ENCODE measurements at regions not wholly inside any gene's neighbourhood (a gene's known extent, or its start where the extent isn't known, plus 50 kb on each side); places are given as distances from the start of the nearest gene placed in this dataset.

DNA sequence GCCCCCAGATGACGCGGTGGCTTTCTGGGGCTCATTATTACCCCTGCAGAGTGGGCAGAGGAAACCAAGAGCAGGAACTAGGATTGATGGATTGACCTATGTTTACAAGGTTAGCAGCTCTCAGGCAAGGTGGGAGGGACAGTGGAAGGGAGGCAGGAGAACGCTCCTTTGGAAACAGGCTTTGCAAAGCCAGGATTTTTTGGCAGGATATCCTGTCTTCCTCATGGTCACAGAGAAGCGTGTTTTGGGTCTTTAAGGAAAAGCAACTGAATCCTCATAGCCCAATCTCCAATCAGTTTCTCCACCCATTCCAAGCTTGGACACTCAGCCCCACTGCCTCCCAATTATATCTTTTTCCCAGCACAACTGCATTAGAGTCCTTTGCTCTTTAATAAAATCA, 105.6 kb upstream of the SOD1 start:
- H3K27me3 ChIP-seq (ENCODE audit: control insufficient read depth, insufficient read depth), result no peaks in the 10 kb centered on the region
- no peak for DNase-seq

GRCh38 chr21:31553461-31553860, 106.0 kb upstream of the SOD1 start:
- Histone ChIP-seq H3K4me3 (ENCODE audit: low read length) (no peak overlapping the region), H3K27me3 (ENCODE audit: control insufficient read depth, insufficient read depth) (no peaks in the 10 kb centered on the region), H3K27ac (ENCODE audit: low read length) (no peak overlapping the region), H3K9me3 (ENCODE audit: control insufficient read depth, low read length) (no peaks in the 10 kb centered on the region), H3K4me1 (ENCODE audit: control insufficient read depth, insufficient read depth, low read length) (peaks cover 2% of the 10 kb centered on the region)
- DNase-seq, result no peak
- intact Hi-C loops (cut with DNase I), result no loop called here
- WGBS, result 92% methylated on average over 5 of the region's 5 CpGs
- no peak for ATAC-seq

More for the DNA sequence above, 105.6 kb upstream of the SOD1 start:
- no peak for ATAC-seq
- Histone ChIP-seq H3K9me3 (ENCODE audit: control insufficient read depth, low read length) (no peaks in the 10 kb centered on the region), H3K27ac (ENCODE audit: low read length) (no peak overlapping the region), H3K4me1 (ENCODE audit: control insufficient read depth, insufficient read depth, low read length) (peaks cover 2% of the 10 kb centered on the region), H3K4me3 (ENCODE audit: low read length) (no peak overlapping the region)
- intact Hi-C loops (cut with DNase I), result no loop called here
- WGBS, result 37% methylated on average over 4 of the region's 4 CpGs

DNA sequence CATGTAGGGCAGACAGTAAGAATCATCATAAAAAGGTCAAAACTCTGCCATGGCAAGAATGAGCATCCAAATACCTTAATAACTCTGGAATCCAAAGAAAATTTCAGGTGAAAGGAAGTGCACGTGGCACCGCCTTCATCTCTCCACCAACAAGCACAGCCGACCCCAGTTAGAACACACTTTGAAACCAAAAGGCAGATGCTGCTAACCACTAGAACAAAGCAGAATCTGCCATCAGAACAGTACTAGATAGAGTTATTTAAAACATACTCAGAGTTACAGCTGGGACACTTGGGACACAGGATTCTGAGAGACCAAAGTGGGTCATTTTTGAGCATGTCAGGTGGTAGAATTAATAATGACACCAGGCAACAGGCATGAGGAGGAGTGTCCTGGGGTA, 106.7 kb upstream of the SOD1 start:
- H3K4me1 ChIP-seq (ENCODE audit: control insufficient read depth, insufficient read depth, low read length), result peaks cover 2% of the 10 kb centered on the region
- H3K4me3 ChIP-seq (ENCODE audit: low read length), result no peak overlapping the region
- DNase-seq, result no peak
- ATAC-seq, result no peak
- H3K9me3 ChIP-seq (ENCODE audit: control insufficient read depth, low read length), result no peaks in the 10 kb centered on the region
- H3K27me3 ChIP-seq (ENCODE audit: control insufficient read depth, insufficient read depth), result no peaks in the 10 kb centered on the region
- WGBS, result 94% methylated on average over 3 of the region's 3 CpGs
- H3K27ac ChIP-seq (ENCODE audit: low read length), result no peak overlapping the region
- intact Hi-C loops (cut with DNase I), result no loop called here

DNA sequence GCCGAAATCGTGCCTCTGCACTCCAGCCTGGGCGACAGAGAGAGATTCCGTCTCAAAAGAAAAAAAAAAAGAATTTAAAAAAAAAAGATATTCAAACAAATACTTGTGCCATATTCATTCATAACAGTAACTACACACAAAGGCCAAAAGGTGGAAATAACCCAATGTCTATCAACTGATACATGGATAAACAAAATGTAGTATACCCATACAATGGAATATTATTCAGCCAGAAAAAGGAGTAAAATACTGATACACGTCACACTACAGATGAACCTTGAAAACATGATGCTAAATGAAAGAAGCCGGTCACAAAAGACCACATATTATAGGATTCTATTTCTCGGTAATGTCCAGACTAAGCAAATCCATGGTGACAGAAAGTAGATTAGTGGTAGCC, 109.4 kb upstream of the SOD1 start:
- H3K9me3 ChIP-seq (ENCODE audit: control insufficient read depth, low read length), result no peaks in the 10 kb centered on the region
- DNase-seq (no peak), ATAC-seq (no peak)
- H3K4me3 ChIP-seq (ENCODE audit: low read length), result no peak overlapping the region
- intact Hi-C loops (cut with DNase I), result no loop called here
- no peaks in the 10 kb centered on the region for H3K4me1 ChIP-seq (ENCODE audit: control insufficient read depth, insufficient read depth, low read length)
- no peaks in the 10 kb centered on the region for H3K27me3 ChIP-seq (ENCODE audit: control insufficient read depth, insufficient read depth)
- WGBS, result 97% methylated on average over 7 of the region's 7 CpGs
- no peak overlapping the region for H3K27ac ChIP-seq (ENCODE audit: low read length)

- intact Hi-C loops (cut with DNase I), result no loop called here
- Histone ChIP-seq H3K27ac (ENCODE audit: low read length) (no peak overlapping the region), H3K4me1 (ENCODE audit: control insufficient read depth, insufficient read depth, low read length) (no peaks in the 10 kb centered on the region), H3K27me3 (ENCODE audit: control insufficient read depth, insufficient read depth) (no peaks in the 10 kb centered on the region), H3K4me3 (ENCODE audit: low read length) (no peak overlapping the region), H3K9me3 (ENCODE audit: control insufficient read depth, low read length) (no peaks in the 10 kb centered on the region)
- 95% methylated on average over 3 of the region's 3 CpGs for WGBS
- ATAC-seq (no peak), DNase-seq (no peak)
Observed at GRCh38 chr21:31548688-31549087, 110.8 kb upstream of the SOD1 start.

GRCh38 chr21:31546443-31547170, 112.9 kb upstream of the SOD1 start:
- intact Hi-C loops (cut with DNase I), result no loop called here
- ATAC-seq, result peak; percentile 64 to 80

GRCh38 chr21:31545036-31545435, 114.5 kb upstream of the SOD1 start:
- WGBS, result 84% methylated on average over 1 of the region's 1 CpG
- intact Hi-C loops (cut with DNase I), result no loop called here
- H3K4me1 ChIP-seq (ENCODE audit: control insufficient read depth, insufficient read depth, low read length), result no peaks in the 10 kb centered on the region
- ATAC-seq (no peak), DNase-seq (no peak)
- H3K27ac ChIP-seq (ENCODE audit: low read length), result no peak overlapping the region
- H3K9me3 ChIP-seq (ENCODE audit: control insufficient read depth, low read length), result no peaks in the 10 kb centered on the region
- H3K27me3 ChIP-seq (ENCODE audit: control insufficient read depth, insufficient read depth), result no peaks in the 10 kb centered on the region
- H3K4me3 ChIP-seq (ENCODE audit: low read length), result no peak overlapping the region

More at GRCh38 chr21:31546443-31547170, 112.9 kb upstream of the SOD1 start:
- peak in 1 of 3 donors; percentile 25 for DNase-seq
- no peaks in the 10 kb centered on the region for H3K4me1 ChIP-seq (ENCODE audit: control insufficient read depth, insufficient read depth, low read length)
- H3K27me3 ChIP-seq (ENCODE audit: control insufficient read depth, insufficient read depth), result no peaks in the 10 kb centered on the region
- H3K4me3 ChIP-seq (ENCODE audit: low read length), result no peak overlapping the region
- no peaks in the 10 kb centered on the region for H3K9me3 ChIP-seq (ENCODE audit: control insufficient read depth, low read length)
- WGBS, result 82% methylated on average over 3 of the region's 3 CpGs
- H3K27ac ChIP-seq (ENCODE audit: low read length), result no peak overlapping the region

DNA sequence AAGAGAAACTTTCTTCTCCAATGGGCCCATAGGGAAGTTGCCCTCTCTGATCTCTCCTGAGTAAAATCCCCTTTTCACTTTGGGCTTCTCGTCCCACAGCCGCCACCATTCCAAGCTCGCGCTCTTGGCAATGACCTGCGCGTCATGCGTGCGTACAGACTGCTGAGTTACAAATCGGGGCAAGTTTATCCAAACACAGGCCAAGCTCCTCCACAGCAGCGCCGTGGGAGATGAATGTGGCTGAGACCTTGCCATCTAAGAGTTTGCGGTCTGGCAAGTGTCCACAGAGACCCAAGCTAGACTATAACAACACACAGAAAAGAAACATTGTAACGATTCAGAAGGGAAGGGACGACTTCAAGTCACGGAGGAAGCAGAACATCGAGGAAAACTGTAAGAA, 116.3 kb upstream of the SOD1 start:
- peak in 2 of 3 donors; percentile 73 to 74 for DNase-seq
- 85% methylated on average over 16 of the region's 16 CpGs for WGBS
- Histone ChIP-seq H3K9me3 (ENCODE audit: control insufficient read depth, low read length) (no peaks in the 10 kb centered on the region), H3K27ac (ENCODE audit: low read length) (no peak overlapping the region), H3K4me1 (ENCODE audit: control insufficient read depth, insufficient read depth, low read length) (no peaks in the 10 kb centered on the region), H3K27me3 (ENCODE audit: control insufficient read depth, insufficient read depth) (no peaks in the 10 kb centered on the region), H3K4me3 (ENCODE audit: low read length) (no peak overlapping the region)
- intact Hi-C loops (cut with DNase I), result no loop called here
- ATAC-seq, result peak; percentile 57 to 68

DNA sequence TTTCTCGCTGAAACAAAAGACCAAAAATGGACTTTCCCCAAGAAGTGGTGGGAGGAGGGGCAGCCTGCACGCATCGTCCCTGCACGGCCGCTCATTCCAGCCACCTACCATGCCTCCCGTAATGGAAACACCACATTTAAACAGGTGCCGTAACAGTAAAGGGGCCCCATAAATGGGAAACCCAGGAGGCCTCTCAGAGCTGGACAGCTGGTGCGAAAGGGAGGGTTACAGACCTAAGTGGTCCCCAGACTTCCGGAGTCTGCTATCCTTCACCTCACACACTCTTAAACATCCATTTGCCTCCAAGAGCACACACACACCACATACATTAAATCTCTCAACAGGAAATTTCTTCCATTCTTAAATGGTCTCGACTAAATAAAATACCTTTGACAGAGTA, 120.7 kb upstream of the SOD1 start:
- H3K4me3 ChIP-seq (ENCODE audit: low read length), result no peak overlapping the region
- WGBS, result 59% methylated on average over 10 of the region's 10 CpGs
- H3K4me1 ChIP-seq (ENCODE audit: control insufficient read depth, insufficient read depth, low read length), result no peaks in the 10 kb centered on the region
- intact Hi-C loops (cut with DNase I), result no loop called here
- H3K27me3 ChIP-seq (ENCODE audit: control insufficient read depth, insufficient read depth), result no peaks in the 10 kb centered on the region
- ATAC-seq, result no peak
- H3K27ac ChIP-seq (ENCODE audit: low read length), result no peak overlapping the region
- no peak for DNase-seq
- no peaks in the 10 kb centered on the region for H3K9me3 ChIP-seq (ENCODE audit: control insufficient read depth, low read length)

- no peaks in the 10 kb centered on the region for H3K27me3 ChIP-seq (ENCODE audit: control insufficient read depth, insufficient read depth)
- DNase-seq, result no peak
- H3K27ac ChIP-seq (ENCODE audit: low read length), result no peak overlapping the region
- no peak overlapping the region for H3K4me3 ChIP-seq (ENCODE audit: low read length)
- no peaks in the 10 kb centered on the region for H3K4me1 ChIP-seq (ENCODE audit: control insufficient read depth, insufficient read depth, low read length)
- intact Hi-C loops (cut with DNase I), result no loop called here
- no peaks in the 10 kb centered on the region for H3K9me3 ChIP-seq (ENCODE audit: control insufficient read depth, low read length)
- 90% methylated on average over 10 of the region's 10 CpGs for WGBS
- ATAC-seq, result no peak
Observed at GRCh38 chr21:31537872-31538576, 121.5 kb upstream of the SOD1 start.

DNA sequence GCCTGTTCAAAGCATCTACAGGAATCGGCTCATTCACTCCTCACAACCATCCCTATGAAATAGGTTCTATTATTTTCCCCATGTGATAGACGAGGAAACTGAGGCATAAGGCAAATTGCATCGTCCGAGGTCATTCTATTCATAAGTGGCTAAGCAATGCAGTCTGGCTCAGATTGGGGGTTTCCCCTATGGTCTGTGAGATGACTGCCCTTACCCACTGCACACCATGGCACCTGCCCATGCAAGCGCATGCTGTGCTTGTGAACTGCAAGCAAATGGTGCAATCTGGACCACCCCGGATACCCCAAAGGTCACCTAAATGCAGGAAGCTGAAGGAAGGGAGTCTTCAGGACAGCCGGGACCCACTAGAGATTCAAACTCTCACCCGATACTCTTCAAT, 123.4 kb upstream of the SOD1 start:
- DNase-seq, result no peak

More for the DNA sequence above, 123.4 kb upstream of the SOD1 start:
- intact Hi-C loops (cut with DNase I), result no loop called here
- H3K27ac ChIP-seq (ENCODE audit: low read length), result no peak overlapping the region
- no peak for ATAC-seq
- no peak overlapping the region for H3K4me3 ChIP-seq (ENCODE audit: low read length)
- WGBS, result 95% methylated on average over 8 of the region's 8 CpGs
- no peaks in the 10 kb centered on the region for H3K4me1 ChIP-seq (ENCODE audit: control insufficient read depth, insufficient read depth, low read length)
- no peaks in the 10 kb centered on the region for H3K9me3 ChIP-seq (ENCODE audit: control insufficient read depth, low read length)
- H3K27me3 ChIP-seq (ENCODE audit: control insufficient read depth, insufficient read depth), result no peaks in the 10 kb centered on the region

All from right cardiac atrium (tissue), 5 donors.